IPS-20b (cell line): ENCODE measurements at regions not wholly inside any gene's neighbourhood (a gene's known extent, or its start where the extent isn't known, plus 50 kb on each side); places are given as distances from the start of the nearest gene placed in this dataset.

Experiments used
- H3K27ac ChIP-seq: one replicate; pipeline ENCODE4 v1.5.1; 2013; ENCODE audit warnings: low read length
- H3K27me3 ChIP-seq: 2 replicates; pipeline ENCODE4 v1.6.1; 2013; ENCODE audit warnings: mild to moderate bottlenecking, low read length, inconsistent platforms; ENCODE audit not compliant: insufficient read depth
- H3K36me3 ChIP-seq: 2 replicates; pipeline ENCODE4 v1.6.1; 2013; ENCODE audit warnings: low read depth, mild to moderate bottlenecking, inconsistent platforms, low read length, moderate library complexity; ENCODE audit not compliant: insufficient read depth
- H3K4me1 ChIP-seq: 2 replicates; pipeline ENCODE4 v1.6.1; 2013; ENCODE audit warnings: mild to moderate bottlenecking, control low read depth, inconsistent platforms, low read length, moderate library complexity; ENCODE audit not compliant: insufficient read depth
- H3K4me3 ChIP-seq: 2 replicates; pipeline ENCODE4 v1.5.1; 2013; ENCODE audit warnings: mild to moderate bottlenecking, low read length, inconsistent platforms
- H3K9ac ChIP-seq: 2 replicates; pipeline ENCODE4 v1.6.1; 2013; ENCODE audit warnings: low read depth, mild to moderate bottlenecking, inconsistent platforms, low read length, moderate library complexity
- H3K9me3 ChIP-seq: 2 replicates; pipeline ENCODE4 v1.6.1; 2013; ENCODE audit warnings: mild to moderate bottlenecking, low read depth, low read length, inconsistent platforms; ENCODE audit not compliant: insufficient read depth

GRCh38 chr3:94561094-94561493, 498.2 kb downstream of the NSUN3 start:
- Histone ChIP-seq H3K27ac (no peak overlapping the region), H3K9ac (no peak overlapping the region), H3K4me1 (peaks cover 3% of the 10 kb centered on the region; the same call in 1 of the 2 replicates), H3K4me3 (no peak overlapping the region), H3K36me3 (no peaks in the 10 kb centered on the region), H3K27me3 (no peaks in the 10 kb centered on the region), H3K9me3 (no peaks in the 10 kb centered on the region)

- Histone ChIP-seq H3K4me3 (no peak overlapping the region), H3K36me3 (no peaks in the 10 kb centered on the region), H3K9ac (no peak overlapping the region), H3K9me3 (no peaks in the 10 kb centered on the region), H3K4me1 (peaks cover 3% of the 10 kb centered on the region; the same call in 1 of the 2 replicates), H3K27ac (no peak overlapping the region), H3K27me3 (no peaks in the 10 kb centered on the region)
Observed at GRCh38 chr3:94564247-94564646, 501.4 kb downstream of the NSUN3 start.

- no peaks in the 10 kb centered on the region for H3K36me3 ChIP-seq
- H3K9ac ChIP-seq, result no peak overlapping the region
- H3K27ac ChIP-seq, result no peak overlapping the region
- H3K4me1 ChIP-seq, result peaks cover 3% of the 10 kb centered on the region; the same call in 1 of the 2 replicates
- H3K9me3 ChIP-seq, result no peaks in the 10 kb centered on the region
- H3K4me3 ChIP-seq, result no peak overlapping the region
- H3K27me3 ChIP-seq, result no peaks in the 10 kb centered on the region
Observed at GRCh38 chr3:94568041-94568440, 505.2 kb downstream of the NSUN3 start.

- no peak overlapping the region for H3K27ac ChIP-seq
- H3K9ac ChIP-seq, result no peak overlapping the region
- H3K9me3 ChIP-seq, result no peaks in the 10 kb centered on the region
- no peaks in the 10 kb centered on the region for H3K4me1 ChIP-seq
- no peaks in the 10 kb centered on the region for H3K27me3 ChIP-seq
- H3K36me3 ChIP-seq, result no peaks in the 10 kb centered on the region
- H3K4me3 ChIP-seq, result no peak overlapping the region
Observed at GRCh38 chr3:94573337-94573736, 510.5 kb downstream of the NSUN3 start.

GRCh38 chr3:94587291-94587690, 524.4 kb downstream of the NSUN3 start:
- no peaks in the 10 kb centered on the region for H3K9me3 ChIP-seq

GRCh38 chr3:94593526-94594150, 530.8 kb downstream of the NSUN3 start:
- no peak overlapping the region for H3K9ac ChIP-seq
- no peak overlapping the region for H3K27ac ChIP-seq
- no peaks in the 10 kb centered on the region for H3K36me3 ChIP-seq
- no peaks in the 10 kb centered on the region for H3K4me1 ChIP-seq
- H3K4me3 ChIP-seq, result no peak overlapping the region
- no peaks in the 10 kb centered on the region for H3K27me3 ChIP-seq
- H3K9me3 ChIP-seq, result no peaks in the 10 kb centered on the region

More at GRCh38 chr3:94587291-94587690, 524.4 kb downstream of the NSUN3 start:
- H3K4me3 ChIP-seq, result no peak overlapping the region
- no peaks in the 10 kb centered on the region for H3K36me3 ChIP-seq
- no peaks in the 10 kb centered on the region for H3K27me3 ChIP-seq
- H3K9ac ChIP-seq, result no peak overlapping the region
- H3K27ac ChIP-seq, result no peak overlapping the region
- H3K4me1 ChIP-seq, result no peaks in the 10 kb centered on the region

- H3K27ac ChIP-seq, result no peak overlapping the region
- no peak overlapping the region for H3K4me3 ChIP-seq
- H3K36me3 ChIP-seq, result no peaks in the 10 kb centered on the region
- no peaks in the 10 kb centered on the region for H3K4me1 ChIP-seq
- no peaks in the 10 kb centered on the region for H3K9me3 ChIP-seq
- H3K27me3 ChIP-seq, result no peaks in the 10 kb centered on the region
- H3K9ac ChIP-seq, result no peak overlapping the region
Observed at GRCh38 chr3:94596141-94596540, 533.3 kb downstream of the NSUN3 start.

- Histone ChIP-seq H3K9me3 (no peaks in the 10 kb centered on the region), H3K4me3 (no peak overlapping the region), H3K36me3 (no peaks in the 10 kb centered on the region), H3K9ac (no peak overlapping the region), H3K4me1 (no peaks in the 10 kb centered on the region), H3K27ac (no peak overlapping the region), H3K27me3 (no peaks in the 10 kb centered on the region)
Observed at GRCh38 chr3:94596887-94597566, 534.2 kb downstream of the NSUN3 start.

GRCh38 chr3:94607778-94608177, 544.9 kb downstream of the NSUN3 start:
- Histone ChIP-seq H3K4me1 (no peaks in the 10 kb centered on the region), H3K9me3 (no peaks in the 10 kb centered on the region), H3K36me3 (no peaks in the 10 kb centered on the region), H3K27ac (no peak overlapping the region), H3K9ac (no peak overlapping the region), H3K4me3 (no peak overlapping the region), H3K27me3 (no peaks in the 10 kb centered on the region)

GRCh38 chr3:94609908-94610307, 547.0 kb downstream of the NSUN3 start:
- no peaks in the 10 kb centered on the region for H3K4me1 ChIP-seq
- no peaks in the 10 kb centered on the region for H3K27me3 ChIP-seq
- no peaks in the 10 kb centered on the region for H3K9me3 ChIP-seq
- no peak overlapping the region for H3K27ac ChIP-seq
- no peaks in the 10 kb centered on the region for H3K36me3 ChIP-seq
- no peak overlapping the region for H3K4me3 ChIP-seq
- H3K9ac ChIP-seq, result no peak overlapping the region

- Histone ChIP-seq H3K9me3 (no peaks in the 10 kb centered on the region), H3K27ac (no peak overlapping the region), H3K9ac (no peak overlapping the region), H3K4me1 (no peaks in the 10 kb centered on the region), H3K36me3 (no peaks in the 10 kb centered on the region), H3K27me3 (no peaks in the 10 kb centered on the region), H3K4me3 (no peak overlapping the region)
Observed at GRCh38 chr3:94611596-94611995, 548.7 kb downstream of the NSUN3 start.

- Histone ChIP-seq H3K27me3 (no peaks in the 10 kb centered on the region), H3K4me1 (no peaks in the 10 kb centered on the region), H3K9me3 (no peaks in the 10 kb centered on the region), H3K27ac (no peak overlapping the region), H3K4me3 (no peak overlapping the region), H3K36me3 (no peaks in the 10 kb centered on the region), H3K9ac (no peak overlapping the region)
Observed at GRCh38 chr3:94612631-94613030, 549.8 kb downstream of the NSUN3 start.
